ENCODE measurements at regions not wholly inside any gene's neighbourhood (a gene's known extent, or its start where the extent isn't known, plus 50 kb on each side); places are given as distances from the start of the nearest gene placed in this dataset.

DNA sequence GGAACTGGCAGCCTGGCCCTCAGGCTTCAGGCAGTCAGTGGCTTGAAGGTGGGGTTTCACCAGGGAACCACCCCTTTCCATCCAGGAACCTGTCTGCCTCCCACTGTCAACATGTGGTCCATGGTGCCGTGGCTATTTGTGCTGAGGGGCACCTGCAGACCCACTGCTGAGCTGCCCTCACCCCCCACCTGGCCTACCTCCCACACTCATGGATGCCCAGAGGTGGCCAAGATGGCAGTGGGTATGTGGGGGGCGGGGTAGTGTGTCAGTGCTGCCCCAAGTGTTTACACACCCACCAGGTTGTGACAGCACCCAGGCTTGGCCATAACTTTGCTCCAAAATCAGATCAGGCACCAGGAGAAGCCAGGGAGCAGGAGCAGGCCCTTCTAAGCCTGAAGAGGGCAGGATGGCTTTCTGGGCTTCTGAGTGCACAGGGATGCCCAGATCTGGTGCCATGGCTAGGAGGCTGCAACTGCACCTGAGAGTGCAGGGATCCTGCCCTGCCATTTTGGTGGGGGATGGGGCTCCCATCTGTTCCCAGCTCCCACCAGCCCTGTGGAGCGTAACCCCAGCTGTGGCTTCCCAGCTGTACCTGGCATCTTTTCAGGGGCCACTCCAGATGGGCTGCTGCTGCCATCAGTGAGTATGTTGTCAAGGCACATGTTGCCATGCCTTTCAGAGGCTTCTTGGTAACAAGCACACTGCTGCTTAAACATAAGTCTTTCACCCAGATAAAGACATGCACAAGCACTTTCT, 263.9 kb downstream of the LRIG3 start:
- TF ChIP-seq, protein P1, sequence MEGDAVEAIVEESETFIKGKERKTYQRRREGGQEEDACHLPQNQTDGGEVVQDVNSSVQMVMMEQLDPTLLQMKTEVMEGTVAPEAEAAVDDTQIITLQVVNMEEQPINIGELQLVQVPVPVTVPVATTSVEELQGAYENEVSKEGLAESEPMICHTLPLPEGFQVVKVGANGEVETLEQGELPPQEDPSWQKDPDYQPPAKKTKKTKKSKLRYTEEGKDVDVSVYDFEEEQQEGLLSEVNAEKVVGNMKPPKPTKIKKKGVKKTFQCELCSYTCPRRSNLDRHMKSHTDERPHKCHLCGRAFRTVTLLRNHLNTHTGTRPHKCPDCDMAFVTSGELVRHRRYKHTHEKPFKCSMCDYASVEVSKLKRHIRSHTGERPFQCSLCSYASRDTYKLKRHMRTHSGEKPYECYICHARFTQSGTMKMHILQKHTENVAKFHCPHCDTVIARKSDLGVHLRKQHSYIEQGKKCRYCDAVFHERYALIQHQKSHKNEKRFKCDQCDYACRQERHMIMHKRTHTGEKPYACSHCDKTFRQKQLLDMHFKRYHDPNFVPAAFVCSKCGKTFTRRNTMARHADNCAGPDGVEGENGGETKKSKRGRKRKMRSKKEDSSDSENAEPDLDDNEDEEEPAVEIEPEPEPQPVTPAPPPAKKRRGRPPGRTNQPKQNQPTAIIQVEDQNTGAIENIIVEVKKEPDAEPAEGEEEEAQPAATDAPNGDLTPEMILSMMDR (IDR thresholded peaks at IDR 0.05) = no peak
- no peak for TF ChIP-seq POLR2AphosphoS5 (IDR thresholded peaks at IDR 0.05; ENCODE audit: low read depth, low read length)
- TF ChIP-seq, protein P2, sequence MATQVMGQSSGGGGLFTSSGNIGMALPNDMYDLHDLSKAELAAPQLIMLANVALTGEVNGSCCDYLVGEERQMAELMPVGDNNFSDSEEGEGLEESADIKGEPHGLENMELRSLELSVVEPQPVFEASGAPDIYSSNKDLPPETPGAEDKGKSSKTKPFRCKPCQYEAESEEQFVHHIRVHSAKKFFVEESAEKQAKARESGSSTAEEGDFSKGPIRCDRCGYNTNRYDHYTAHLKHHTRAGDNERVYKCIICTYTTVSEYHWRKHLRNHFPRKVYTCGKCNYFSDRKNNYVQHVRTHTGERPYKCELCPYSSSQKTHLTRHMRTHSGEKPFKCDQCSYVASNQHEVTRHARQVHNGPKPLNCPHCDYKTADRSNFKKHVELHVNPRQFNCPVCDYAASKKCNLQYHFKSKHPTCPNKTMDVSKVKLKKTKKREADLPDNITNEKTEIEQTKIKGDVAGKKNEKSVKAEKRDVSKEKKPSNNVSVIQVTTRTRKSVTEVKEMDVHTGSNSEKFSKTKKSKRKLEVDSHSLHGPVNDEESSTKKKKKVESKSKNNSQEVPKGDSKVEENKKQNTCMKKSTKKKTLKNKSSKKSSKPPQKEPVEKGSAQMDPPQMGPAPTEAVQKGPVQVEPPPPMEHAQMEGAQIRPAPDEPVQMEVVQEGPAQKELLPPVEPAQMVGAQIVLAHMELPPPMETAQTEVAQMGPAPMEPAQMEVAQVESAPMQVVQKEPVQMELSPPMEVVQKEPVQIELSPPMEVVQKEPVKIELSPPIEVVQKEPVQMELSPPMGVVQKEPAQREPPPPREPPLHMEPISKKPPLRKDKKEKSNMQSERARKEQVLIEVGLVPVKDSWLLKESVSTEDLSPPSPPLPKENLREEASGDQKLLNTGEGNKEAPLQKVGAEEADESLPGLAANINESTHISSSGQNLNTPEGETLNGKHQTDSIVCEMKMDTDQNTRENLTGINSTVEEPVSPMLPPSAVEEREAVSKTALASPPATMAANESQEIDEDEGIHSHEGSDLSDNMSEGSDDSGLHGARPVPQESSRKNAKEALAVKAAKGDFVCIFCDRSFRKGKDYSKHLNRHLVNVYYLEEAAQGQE (IDR thresholded peaks at IDR 0.05; ENCODE audit: insufficient read depth in 1 of 2, low read depth in 2 of 2, low read length in 1 of 2) = no peak
- no peak for TF ChIP-seq SIN3A (IDR thresholded peaks at IDR 0.05; ENCODE audit: borderline replicate concordance, insufficient read depth, low read depth, low read length)
- TF ChIP-seq TCF7L2 (IDR thresholded peaks at IDR 0.05; ENCODE audit: low read depth, low read length) = no peak

Measured in Panc1 (cell line).